KOPT-K1 (cell line): ENCODE measurements at regions not wholly inside any gene's neighbourhood (a gene's known extent, or its start where the extent isn't known, plus 50 kb on each side); places are given as distances from the start of the nearest gene placed in this dataset.

Source experiments
- H3K27ac ChIP-seq: fragments of 200-600 bp; sonication (generic); 2 replicates; pipeline ENCODE4 v1.5.1; 2016; ENCODE audit warnings: antibody characterized with exemption, mild to moderate bottlenecking, low read depth, low read length; ENCODE audit not compliant: poor library complexity, severe bottlenecking
- H3K36me3 ChIP-seq: fragments of 200-600 bp; sonication (generic); 2 replicates; pipeline ENCODE4 v1.5.1; 2017; ENCODE audit warnings: antibody characterized with exemption, mild to moderate bottlenecking, low read length, moderate library complexity; ENCODE audit not compliant: insufficient read depth
- H3K9me3 ChIP-seq: fragments of 200-600 bp; sonication (generic); 2 replicates; pipeline ENCODE4 v1.5.1; 2017; ENCODE audit warnings: antibody characterized with exemption, low read length, mild to moderate bottlenecking; ENCODE audit not compliant: insufficient read depth, poor library complexity, severe bottlenecking

DNA sequence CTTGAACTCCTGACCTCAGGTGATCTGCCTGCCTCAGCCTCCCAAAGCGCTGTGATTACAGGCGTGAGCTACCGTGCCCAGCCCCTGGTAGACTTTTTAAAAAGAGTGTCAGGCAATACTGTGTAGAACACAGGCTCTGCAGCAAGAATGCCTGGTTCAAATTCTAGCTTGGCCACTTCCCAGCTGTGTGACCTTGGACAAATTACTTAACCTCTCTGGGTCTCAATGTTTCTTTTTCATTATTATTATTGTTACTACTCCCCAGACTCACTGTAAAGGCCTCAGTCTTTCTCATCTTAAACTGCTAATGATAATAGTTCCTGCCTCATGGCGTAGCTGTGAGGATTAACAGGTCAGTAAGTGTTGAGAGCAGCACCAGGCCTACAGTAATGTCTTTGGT, 114.3 kb downstream of the LITAF start:
- Histone ChIP-seq H3K36me3 (no peaks in the 10 kb centered on the region), H3K27ac (no peak overlapping the region), H3K9me3 (no peaks in the 10 kb centered on the region)

DNA sequence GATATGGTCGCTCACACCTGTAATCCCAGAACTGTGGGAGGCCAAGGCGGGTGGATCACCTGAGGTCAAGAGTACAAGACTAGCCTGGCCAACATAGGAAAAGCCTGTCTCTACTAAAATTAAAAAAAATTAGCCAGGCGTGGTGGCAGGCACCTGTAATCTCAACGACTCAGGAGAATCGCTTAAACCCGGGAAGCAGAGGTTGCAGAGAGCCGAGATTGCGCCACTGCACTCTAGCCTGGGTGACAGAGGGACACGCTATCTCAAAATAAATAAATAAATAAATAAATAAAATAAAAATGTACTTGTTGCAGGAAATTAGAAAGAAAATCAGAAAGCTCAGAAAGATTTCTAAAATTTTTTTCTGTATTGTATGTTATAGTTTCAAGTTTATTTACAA, 113.9 kb downstream of the LITAF start:
- Histone ChIP-seq H3K36me3 (no peaks in the 10 kb centered on the region), H3K27ac (no peak overlapping the region), H3K9me3 (peaks cover 3% of the 10 kb centered on the region)

DNA sequence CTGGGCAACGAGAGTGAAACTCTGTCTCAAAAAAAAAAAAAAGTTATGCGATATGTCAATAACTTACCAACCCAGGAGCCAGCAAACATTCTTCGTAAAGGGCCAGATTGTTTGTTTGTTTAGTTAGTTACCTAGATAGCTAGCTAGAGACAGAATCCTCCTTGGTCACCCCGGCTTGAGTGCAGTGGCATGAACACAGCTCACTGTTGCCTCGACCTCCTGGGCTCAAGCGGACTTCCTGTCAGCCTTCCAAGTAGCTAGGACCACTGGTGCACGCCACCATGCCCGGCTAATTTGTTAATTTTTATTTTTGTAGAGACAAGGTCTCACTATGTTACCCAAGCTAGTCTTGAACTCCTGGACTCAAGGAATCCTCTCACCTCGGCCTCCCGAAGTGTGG, 113.0 kb downstream of the LITAF start:
- no peak overlapping the region for H3K27ac ChIP-seq
- H3K9me3 ChIP-seq, result peaks cover 9% of the 10 kb centered on the region
- no peaks in the 10 kb centered on the region for H3K36me3 ChIP-seq

DNA sequence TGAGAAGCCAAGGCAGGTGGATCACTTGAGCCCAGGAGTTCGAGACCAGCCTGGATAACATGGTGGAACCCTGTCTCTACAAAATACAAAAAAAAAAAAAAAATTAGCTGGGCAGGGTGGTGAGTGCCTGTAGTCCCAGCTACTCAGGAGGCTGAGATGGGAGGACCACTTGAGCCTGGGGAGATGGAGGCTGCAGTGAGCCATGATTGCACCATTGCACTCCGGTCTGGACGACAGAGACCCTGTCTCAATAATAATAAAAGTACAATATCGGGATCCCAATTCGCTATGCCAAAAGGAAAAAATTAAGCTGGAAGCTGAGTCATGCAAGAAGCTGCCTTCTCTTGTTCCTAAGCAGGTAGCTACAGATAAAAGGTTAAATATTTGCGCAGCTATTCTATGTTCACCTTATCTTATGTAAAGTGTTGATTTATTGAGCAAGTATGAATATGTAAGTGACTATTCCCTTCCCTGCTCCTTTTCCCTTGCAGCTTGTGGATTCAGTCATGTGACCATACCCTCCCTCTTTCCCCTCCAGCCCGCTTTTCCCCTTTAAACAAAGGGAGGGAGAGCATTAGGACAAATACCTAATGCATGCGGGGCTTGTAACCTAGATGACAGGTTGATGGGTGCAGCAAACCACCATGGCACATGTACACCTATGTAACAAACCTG, 112.0 kb downstream of the LITAF start:
- H3K27ac ChIP-seq, result no peak overlapping the region
- no peaks in the 10 kb centered on the region for H3K36me3 ChIP-seq
- H3K9me3 ChIP-seq, result peaks cover 19% of the 10 kb centered on the region

DNA sequence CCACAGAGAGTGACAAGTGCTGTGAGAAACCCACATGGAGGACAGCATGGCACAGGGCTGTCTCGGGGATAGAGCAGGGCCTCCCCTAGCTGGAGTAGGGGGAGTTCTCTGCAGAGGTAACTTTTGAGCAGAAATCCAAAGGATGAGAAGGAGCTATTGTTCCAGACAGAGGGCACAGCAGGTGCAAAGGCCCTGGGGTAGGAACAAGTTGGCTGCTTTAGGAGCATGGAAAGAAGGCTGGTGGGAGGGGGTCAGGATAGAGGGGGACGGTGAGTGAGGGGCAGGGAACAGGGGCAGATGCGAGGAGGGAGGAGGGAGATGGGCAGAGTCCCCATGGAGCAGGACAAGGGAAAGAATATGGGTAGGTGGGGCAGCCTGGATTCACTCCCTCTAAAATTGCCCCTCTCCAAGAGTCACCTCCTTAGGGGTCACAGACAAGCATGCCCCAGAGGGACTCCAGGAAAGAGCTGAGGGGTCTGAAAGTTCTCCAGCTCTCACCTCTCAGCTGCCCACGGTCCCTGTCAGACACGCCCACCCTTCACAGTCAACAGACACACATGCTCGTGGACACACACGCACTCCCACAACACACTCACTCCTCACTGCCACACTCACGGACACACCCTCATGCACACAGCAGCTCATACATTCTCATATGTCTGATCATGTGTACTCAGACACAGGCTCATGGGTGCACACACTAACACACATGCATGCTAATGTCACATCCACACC, 110.7 kb downstream of the LITAF start:
- no peak overlapping the region for H3K27ac ChIP-seq
- H3K9me3 ChIP-seq, result peaks cover 25% of the 10 kb centered on the region
- no peaks in the 10 kb centered on the region for H3K36me3 ChIP-seq

DNA sequence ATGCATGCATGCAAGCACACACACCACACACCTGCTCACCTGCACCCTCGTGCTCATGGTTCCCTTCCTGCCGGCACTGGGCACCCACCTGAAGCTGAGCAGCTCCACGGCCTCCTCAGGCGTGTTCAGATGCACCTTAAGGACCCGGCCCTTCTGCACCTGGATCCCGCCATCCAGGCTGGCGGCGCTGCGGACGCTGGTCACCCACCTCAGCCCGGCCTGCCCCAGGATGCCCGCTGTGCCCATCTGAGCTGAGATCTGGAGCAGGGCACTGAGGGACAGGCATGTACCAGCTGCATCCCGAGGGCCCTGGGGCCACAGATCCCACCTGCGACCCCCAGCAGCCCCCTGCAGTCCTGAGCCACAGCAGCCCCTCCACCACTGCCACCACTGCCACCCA, 110.0 kb downstream of the LITAF start:
- Histone ChIP-seq H3K36me3 (no peaks in the 10 kb centered on the region), H3K9me3 (peaks cover 25% of the 10 kb centered on the region), H3K27ac (no peak overlapping the region)

DNA sequence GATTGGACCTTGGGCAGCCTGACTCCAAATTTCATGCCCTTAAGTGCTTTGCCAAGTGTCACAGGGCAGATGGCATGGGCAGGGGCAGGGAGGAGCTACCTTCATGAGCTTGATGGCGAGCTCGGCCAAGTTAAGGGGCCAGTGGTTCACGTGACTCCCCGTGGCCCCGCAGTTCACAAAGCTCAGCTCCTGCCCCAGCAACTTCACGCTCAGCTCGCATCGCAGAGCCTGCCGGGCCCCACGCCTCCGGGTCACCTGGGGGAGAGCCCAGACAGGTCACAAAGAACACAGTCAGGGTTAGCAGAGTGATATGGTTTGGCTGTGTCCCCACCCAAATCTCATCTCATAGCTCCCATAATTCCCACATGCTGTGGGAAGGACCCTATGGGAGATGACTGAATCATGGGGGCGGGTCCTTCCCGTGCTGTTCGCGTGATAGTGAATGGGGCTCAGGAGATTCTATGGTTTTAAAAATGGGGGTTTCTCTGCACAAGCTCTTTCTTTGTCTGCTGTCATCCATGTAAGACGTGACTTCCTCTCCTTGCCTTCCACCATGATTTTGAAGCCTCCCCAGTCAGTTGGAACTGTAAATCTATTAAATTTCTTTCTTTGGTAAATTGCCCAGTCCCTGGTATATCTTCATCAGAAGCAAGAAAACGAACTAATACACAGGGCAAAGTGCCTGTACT, 108.1 kb downstream of the LITAF start:
- Histone ChIP-seq H3K27ac (no peak overlapping the region), H3K36me3 (no peaks in the 10 kb centered on the region), H3K9me3 (peaks cover 36% of the 10 kb centered on the region)

DNA sequence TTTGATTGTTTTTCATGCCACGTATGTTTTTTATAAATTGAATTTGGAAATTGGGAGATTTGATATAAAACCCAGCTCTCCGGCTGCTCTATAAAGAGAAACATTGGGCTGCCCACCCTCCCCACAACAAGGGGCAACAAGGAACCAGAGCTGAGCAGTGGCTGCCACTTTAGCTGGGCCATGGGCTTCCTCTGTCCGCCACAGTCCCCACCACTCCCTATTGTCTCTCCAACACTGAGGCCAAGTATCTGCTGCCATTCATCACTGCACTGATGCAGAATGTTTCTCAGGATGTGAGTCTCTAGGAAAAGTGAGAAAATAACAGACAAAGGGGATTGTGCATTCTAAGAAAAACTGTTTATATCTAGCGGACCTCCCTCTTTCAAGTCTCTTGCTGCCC, 106.8 kb downstream of the LITAF start:
- Histone ChIP-seq H3K27ac (no peak overlapping the region), H3K9me3 (peaks cover 36% of the 10 kb centered on the region), H3K36me3 (no peaks in the 10 kb centered on the region)

DNA sequence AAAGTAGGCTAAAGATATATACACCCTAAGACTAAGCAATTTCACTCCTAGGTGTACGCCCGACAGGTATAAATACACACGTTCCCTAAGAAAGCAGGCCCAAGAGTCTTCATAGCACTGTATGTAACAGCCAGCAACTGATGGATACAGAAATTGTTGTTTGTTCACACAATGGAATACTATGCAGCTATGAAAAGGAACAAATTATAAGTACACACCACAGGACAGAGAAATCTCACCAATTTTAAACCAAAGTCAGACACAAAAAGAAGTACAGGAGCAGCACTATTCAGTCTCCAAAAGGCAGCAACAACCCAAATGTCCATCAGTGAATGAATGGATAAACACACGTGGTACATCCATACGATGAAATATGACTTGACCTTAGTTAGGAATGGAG, 106.1 kb downstream of the LITAF start:
- peaks cover 36% of the 10 kb centered on the region for H3K9me3 ChIP-seq
- no peaks in the 10 kb centered on the region for H3K36me3 ChIP-seq
- H3K27ac ChIP-seq, result no peak overlapping the region

DNA sequence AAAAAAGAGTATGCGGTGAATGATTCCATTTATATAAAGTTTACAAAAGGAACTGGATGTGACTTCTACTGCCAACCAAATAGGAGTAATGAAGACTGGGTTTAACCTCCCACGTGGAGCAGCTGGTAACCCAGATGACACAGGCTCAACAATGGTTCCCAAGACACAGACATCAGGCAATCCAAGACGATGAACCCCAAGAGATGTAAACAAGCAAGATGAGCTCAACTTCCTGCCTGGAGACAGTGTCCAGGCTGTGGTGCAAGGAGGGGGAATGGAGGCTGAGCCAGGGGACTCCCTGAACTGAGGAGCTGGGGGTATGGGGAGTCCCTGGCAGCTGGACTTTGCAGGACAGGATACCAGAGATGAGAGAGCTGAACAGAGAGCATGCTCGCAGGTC, 104.7 kb downstream of the LITAF start:
- Histone ChIP-seq H3K27ac (no peak overlapping the region), H3K9me3 (peaks cover 36% of the 10 kb centered on the region), H3K36me3 (no peaks in the 10 kb centered on the region)

DNA sequence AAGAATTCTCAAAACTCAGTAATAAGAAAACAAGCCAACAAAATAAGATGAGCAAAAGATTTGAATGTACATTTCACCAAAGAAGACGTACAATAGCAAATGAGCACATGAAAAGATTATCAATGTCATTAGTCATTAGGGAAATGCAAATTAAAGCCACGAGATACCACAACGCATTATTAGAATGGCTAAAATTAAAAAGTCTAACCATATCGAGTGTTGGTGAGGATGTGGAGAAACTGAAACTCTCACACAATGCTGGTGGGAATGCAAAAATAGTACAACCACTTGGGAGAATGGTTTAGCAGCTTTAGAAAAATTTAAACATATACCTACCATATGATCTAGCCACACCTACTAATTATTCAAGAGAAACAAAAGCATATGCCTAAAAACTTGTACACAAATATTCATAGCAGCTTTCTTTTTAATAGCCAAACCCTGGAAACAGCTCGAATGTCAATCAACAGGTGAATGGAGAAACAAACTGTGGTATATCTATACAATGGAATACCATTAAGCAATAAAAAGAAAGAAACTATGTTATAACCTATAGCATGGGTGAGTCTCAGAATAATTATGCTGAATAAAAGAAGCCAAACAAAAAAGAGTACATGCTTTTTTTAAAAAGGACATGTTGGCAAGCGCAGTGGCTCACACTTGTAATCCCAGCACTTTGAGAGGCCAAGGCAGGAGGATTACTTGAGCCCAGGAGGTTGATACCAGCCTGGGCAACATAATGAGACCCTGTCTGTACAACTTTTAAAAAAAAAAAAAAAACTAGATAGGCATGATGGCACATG, 103.6 kb downstream of the LITAF start:
- H3K27ac ChIP-seq, result no peak overlapping the region
- H3K36me3 ChIP-seq, result no peaks in the 10 kb centered on the region
- H3K9me3 ChIP-seq, result peaks cover 33% of the 10 kb centered on the region

DNA sequence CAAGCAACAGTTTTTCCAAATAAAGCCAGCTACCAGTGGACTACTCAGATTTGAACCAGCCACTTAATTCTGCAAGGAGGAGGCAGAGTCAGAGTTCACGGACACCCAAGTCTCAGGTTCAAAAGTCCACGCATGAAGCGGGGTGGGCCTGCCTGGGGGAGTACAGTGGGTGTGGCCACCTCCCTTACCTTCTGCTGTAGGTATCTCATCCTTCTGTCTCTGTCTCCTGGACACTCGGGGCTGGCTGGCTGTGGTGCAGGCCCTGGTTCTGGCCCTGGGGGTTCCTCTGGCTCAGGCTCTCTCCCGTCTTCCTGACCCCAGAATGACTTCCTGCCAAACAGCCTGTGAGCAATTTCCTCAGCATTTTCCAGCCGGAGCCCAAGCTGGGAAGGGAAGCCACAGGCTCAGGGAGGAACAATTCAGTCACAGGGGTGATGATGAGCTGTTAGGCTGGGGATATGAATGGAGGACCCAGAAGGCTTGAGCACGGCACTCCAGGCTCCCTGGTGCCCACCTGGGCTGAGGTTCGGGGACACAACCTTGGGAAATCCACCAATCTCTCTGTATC, 101.9 kb downstream of the LITAF start:
- Histone ChIP-seq H3K27ac (no peak overlapping the region), H3K9me3 (peaks cover 17% of the 10 kb centered on the region), H3K36me3 (no peaks in the 10 kb centered on the region)

DNA sequence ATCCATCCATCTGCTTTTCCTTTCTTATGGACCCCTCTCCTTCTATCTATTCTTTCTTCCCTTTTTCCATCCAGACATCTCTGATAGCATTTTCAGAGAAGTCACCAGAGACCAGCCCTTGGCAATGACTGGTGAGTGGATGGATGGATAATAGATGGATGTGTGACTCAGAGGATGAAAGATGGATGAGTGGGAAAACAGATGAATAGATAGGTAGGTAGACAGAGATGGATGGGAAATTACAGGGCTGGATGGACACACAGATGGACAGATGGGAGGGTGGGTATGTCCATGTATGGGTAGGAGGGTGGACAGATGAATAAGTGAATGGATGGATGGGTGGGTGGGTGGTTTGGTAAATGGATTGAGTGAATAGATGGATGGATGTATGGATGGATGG, 101.0 kb downstream of the LITAF start:
- H3K36me3 ChIP-seq, result no peaks in the 10 kb centered on the region
- H3K9me3 ChIP-seq, result peaks cover 15% of the 10 kb centered on the region
- H3K27ac ChIP-seq, result no peak overlapping the region

DNA sequence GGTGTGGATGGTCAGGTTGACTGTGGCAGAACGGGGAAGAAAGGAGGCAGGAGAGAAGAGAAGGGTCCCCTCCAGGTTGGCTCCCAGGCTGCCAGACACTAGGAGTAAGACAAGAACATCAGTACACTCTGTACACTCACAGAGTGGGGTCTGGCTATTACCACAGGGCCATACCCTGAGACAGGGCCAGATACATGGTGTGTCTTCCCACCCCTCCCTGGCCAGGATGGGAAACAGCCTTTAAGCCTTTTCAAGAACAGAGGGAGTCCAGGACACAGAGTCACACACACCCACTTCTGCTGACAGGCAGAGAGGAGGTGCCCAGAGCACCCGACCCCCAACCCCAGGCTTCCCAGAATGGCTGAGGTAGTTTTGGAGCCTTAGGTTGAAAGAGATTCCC, 99.4 kb downstream of the LITAF start:
- Histone ChIP-seq H3K9me3 (peaks cover 20% of the 10 kb centered on the region), H3K27ac (no peak overlapping the region), H3K36me3 (no peaks in the 10 kb centered on the region)

DNA sequence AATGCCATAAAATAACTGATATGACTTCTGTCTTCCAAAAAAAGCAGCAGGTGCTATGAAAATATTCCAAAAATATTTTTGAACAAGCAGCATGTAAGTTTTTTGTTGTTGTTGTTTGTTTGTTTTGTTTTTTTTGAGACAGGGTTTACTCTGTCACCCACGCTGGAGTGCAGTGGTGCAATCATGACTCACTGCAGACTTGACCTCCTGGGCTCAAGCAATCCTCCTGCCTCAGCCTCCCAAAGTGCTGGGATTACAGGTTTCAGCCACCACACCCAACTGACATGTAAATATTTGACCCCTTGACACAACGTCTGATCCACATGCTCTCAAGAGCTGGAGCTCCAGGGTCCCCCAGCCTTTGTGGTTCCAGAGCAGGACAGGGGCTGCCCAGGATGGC, 98.4 kb downstream of the LITAF start:
- peaks cover 10% of the 10 kb centered on the region for H3K9me3 ChIP-seq
- H3K36me3 ChIP-seq, result no peaks in the 10 kb centered on the region
- H3K27ac ChIP-seq, result no peak overlapping the region
